Astrocyte of the hippocampus (primary cell): ENCODE measurements at regions not wholly inside any gene's neighbourhood (a gene's known extent, or its start where the extent isn't known, plus 50 kb on each side); places are given as distances from the start of the nearest gene placed in this dataset.
"Not testable (repeated sequence)": the region's sequence is repeated elsewhere in the genome, so short reads cannot be mapped to it uniquely, and the experiment has no call there.

Experiments
- DNase-seq: peaks from one replicate; pipeline ENCODE4 v3.0.0; 2011; ENCODE audit warnings: low read depth, low spot score

GRCh38 chr1:234765672-234766071 is 155.7 kb upstream of the IRF2BP2 start:
- no peak for DNase-seq

- no peak for DNase-seq
Measured at GRCh38 chr1:234765181-234765580, 155.2 kb upstream of the IRF2BP2 start.

DNA sequence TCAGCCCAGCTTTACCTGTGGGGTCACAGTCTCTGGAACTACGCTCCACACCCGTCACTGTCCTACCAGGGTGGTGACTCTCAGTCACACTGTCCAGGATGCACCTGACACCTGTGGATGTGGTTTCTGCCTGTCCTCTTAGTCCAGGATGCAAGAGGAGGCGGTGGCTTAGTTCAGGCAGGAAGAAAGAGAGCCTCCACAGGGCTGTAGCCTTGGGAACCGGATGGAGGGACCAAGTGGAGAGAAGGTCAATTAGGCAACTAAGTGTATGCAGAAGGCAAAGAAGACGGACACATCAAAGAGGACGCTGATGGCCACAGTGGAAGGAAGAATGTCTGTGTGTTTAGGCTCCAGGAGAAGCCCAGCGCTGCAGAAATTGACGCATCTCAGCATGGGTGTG is 153.9 kb upstream of the IRF2BP2 start:
- DNase-seq = no peak

DNA sequence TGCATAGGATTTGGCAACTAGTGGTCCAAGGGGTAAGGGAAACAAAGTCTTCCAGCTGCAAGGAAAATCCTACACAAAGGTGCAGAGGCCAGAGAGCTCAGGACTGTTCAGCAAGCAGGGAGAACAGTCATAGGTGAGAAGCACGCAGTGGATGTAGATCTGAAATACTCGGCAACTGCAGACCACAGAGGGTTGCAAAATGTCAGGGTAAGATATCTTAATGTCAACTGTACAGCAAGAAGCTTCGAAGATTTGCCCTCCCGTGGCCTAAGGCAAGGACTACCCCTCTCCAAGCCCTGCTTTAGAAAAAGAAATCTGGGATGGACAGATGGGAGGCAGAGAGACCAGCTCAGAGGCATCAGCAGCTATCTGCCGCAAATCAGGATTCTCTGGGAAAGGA is 153.4 kb upstream of the IRF2BP2 start:
- no peak for DNase-seq

DNA sequence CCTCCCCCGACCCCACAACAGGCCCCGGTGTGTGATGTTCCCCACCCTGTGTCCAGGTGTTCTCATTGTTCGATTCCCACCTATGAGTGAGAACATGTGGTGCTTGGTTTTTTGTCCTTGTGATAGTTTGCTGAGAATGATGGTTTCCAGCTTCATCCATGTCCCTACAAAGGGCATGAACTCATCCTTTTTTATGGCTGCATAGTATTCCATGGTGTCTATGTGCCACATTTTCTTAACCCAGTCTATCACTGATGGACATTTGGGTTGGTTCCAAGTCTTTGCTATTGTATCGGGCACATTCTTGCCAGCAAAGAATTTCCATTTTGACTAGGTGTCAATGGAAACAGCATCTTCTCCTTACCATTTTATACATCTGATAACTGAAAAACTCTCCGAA is 152.1 kb upstream of the IRF2BP2 start:
- not testable (repeated sequence) for DNase-seq

GRCh38 chr1:234760303-234760723 is 150.3 kb upstream of the IRF2BP2 start:
- no peak for DNase-seq

DNA sequence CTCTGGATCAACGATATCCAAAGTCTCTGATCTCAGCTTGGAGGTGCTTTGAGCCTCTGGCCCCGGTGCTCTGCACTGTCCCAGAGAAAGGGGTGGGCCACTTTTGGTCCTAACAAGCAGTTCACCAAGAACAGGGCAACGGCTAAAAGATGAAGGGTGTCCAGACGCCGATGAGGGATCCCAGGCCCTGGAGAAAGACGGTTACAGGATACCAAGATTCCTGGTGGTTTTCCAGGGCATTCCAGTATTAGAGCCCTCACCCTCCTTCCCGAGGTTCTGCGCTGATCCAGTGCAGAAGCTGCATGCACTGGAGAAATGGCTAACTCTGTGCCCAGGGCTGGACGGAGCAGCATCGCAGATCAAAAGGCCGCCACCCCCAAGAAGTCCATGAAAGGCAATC is 149.9 kb upstream of the IRF2BP2 start:
- DNase-seq = no peak

- DNase-seq = peak; percentile 40
Measured at GRCh38 chr1:234758851-234759250, 148.9 kb upstream of the IRF2BP2 start.

GRCh38 chr1:234756857-234757256 is 146.9 kb upstream of the IRF2BP2 start:
- no peak for DNase-seq

- DNase-seq = peak; percentile 29
Measured at GRCh38 chr1:234756066-234756774, 146.2 kb upstream of the IRF2BP2 start.

GRCh38 chr1:234755449-234755863 is 145.5 kb upstream of the IRF2BP2 start:
- DNase-seq = peak; percentile 65

DNA sequence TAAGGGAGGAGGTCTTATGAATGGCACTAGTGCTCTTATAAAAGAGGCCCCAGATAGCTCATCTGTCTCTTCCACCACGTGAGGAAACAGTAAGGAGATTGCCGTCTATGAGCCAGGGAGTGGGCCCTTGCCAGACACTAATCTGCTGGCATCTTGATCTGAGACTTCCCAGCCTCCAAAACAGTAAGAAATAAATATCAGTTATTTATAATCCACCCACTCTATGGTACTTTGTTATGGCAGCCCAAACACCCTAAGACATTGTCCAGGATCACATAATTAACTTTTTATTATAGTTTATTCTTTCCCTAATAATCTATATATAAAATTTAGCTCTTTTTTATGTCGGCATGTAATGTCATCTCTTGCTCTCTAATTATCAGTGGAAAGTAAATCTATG is 144.0 kb upstream of the IRF2BP2 start:
- no peak for DNase-seq

DNA sequence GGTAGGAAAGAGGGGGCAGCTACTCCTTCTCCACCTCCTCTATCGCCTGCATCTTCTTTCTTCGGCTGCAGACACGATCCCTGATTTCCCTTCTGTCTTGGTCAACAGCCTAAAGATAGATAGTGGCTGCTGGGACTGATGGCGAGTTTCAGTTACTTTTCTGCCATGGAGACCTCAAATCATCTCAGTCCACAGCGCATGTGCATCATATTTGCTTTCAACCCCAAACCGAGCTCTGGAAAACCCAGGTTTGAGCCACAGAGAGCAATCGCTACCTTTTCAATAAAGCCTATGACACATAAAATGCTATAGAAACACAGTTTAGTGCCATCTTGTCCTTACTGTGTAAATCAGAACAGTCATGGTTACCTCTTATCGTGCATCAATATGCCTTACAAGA is 142.9 kb upstream of the IRF2BP2 start:
- no peak for DNase-seq

GRCh38 chr1:234751678-234752077 is 141.7 kb upstream of the IRF2BP2 start:
- DNase-seq = no peak

DNA sequence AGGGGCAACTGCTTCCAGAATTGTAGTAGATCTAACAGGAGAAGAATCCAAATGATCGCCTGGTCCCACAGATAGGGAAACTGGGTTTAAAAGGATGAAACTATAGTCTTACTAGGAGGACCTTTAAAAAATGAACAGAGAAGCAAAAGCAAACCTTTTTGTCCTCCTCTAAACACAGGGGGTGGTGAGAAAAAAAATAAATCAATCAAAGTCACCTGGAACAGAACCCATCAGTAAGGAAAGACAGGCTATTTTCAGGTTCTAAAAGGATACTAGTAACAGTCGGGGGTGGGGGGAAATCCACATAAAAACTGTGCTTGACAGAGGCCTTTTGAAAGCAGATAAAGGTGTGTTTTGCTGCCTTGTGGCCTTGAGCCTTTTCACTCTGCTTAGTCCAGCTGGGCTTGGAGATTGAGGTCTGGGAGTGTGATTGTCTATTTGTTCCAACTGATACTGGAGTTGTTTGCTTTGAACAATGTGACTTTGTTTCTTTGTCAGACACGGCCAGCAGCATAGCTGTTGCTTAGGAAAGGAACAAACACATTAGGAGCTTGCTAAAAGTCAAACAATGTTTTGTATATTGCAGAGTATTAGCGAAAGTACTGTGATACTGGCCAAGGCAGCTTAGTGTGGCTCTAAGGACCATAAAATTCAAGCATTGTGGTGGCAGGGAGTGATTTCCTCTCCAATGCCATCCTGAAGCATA is 141.1 kb upstream of the IRF2BP2 start:
- no peak for DNase-seq

- no peak for DNase-seq
Measured at GRCh38 chr1:234748713-234749112, 138.7 kb upstream of the IRF2BP2 start.

DNA sequence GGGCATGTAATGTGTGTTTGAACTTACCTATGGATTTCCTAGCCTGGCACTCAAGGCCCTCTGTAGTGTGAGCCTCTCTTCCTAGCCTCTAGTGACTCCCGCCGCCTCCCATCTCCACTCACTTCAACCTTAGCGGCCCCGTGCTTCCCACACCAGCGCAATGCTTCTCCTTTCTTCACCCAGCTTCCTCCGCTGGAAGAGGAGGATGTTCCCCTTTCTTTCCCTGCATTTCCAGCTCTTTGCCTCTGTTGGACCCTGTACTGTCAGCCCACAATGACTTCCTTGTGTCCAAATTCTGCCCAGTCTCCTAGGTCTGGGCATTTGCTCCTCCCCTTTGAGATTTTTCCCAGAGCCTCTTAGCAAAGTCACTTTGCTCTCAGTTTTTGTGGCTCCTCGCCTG is 138.1 kb upstream of the IRF2BP2 start:
- no peak for DNase-seq

- no peak for DNase-seq
Measured at GRCh38 chr1:234746798-234747196, 136.8 kb upstream of the IRF2BP2 start.

DNA sequence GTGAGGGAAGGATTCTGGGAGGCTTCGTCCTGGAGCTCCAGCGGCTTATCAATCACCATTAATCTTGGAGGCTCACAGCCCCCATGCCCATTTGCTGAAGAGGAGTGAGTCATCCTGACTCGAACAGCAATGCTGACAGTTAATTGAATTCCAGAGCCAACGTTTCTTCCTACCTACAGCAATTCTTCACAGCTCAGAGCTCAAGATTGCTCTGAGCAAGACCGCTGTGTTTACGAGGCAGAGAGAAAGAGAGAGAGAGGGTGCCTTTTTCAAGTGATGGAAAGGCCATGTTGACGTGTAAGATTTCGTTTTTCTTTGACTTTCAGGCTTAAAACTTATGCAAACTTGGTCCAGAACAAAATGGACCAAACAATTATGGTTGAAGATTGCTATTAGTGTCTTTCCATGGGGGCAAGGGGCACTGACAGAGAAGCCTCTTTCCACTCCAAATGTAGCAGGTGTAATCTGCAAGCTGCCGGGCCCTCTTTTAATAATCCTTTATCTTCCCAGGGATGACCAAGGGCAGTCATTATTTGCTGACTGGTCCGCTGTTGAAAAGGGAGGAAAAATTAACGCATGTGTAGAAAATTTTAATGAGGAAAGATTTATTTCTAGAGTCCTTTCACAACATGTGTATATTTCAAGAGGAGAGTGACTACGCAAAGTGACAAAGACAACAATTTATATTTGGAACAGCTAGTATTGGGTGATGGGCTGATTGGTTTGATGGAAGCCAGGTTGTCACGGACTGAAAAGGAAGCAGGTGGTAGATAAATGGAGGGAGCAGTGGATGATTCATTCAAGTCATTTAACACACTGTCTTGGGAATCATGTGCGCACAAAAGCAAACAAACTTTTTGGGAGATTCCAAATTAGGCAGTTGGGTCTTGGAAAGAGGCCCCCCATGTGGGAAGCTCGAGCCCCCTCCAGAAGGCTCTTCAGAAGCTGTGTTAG is 136.1 kb upstream of the IRF2BP2 start:
- peak; percentile 90 for DNase-seq

GRCh38 chr1:234745276-234745675 is 135.3 kb upstream of the IRF2BP2 start:
- no peak for DNase-seq

DNA sequence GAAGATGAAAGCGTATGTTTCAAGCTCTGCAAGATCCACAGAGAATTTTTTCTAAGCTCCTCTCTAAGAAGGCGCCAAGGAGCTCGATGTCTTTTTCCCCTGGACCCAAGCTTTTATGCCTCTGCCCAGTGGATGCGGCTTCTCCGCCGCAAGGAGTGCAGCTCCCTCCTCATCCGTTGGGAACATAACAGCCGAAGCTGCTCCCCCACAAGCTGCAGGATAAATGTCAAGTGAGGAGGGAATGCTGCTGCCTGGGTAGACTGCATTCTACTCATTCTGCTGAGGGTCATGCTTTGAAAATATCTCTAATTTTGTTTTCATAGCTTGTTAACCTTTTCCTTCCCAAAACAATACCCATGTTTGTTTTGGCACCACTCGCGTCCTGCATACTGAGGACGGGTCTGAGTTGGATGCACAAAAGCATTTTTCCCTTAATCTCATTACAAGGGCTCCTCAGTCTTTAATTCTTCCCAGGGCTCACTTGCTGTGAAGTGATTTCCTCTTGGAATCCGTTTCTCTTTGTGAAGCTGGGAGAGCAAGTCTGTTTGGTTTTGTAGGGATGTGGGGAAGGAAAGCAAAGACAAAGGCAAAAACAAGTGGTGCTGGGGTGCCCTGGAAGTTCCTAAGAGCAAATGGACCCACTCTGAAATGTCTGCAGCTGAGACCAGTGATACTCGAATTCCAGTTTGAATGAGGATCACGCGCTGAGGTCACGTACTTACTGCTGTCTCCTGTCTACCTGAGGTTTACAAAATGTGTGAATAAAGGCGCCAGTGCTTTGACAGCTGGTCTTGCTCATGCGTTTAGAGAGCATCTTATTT is 134.0 kb upstream of the IRF2BP2 start:
- DNase-seq = peak; percentile 90
